GM19025 (cell line): ENCODE measurements at regions not wholly inside any gene's neighbourhood (a gene's known extent, or its start where the extent isn't known, plus 50 kb on each side); places are given as distances from the start of the nearest gene placed in this dataset.
"Not testable (repeated sequence)": the region's sequence is repeated elsewhere in the genome, so short reads cannot be mapped to it uniquely, and the experiment has no call there.

Experiments used
- ATAC-seq: cut with Tn5 transposase; IDR thresholded peaks from one replicate; pipeline ENCODE4 v1.9.1; 2021; ENCODE audit warnings: mild to moderate bottlenecking, low read depth, moderate library complexity; ENCODE audit not compliant: unreplicated experiment

DNA sequence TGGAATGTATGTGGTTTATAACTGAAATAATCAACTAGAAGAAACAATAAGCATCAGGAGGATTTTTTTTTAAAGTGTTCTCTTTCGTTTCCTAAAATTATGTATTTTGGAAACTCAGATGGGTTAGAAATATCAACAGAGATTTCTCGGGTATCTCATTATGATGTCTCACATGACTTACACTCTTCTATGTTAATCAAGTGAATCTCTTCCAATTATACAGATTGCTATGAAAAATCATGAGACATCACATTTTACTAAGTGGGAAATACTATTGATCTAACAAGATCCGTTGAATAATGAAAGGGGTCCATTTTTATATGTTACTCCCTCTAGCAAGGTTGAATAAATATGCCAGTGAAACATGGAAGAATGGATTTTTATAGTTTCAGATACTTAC, 54.7 kb upstream of the NRIP1 start:
- ATAC-seq, result no peak

DNA sequence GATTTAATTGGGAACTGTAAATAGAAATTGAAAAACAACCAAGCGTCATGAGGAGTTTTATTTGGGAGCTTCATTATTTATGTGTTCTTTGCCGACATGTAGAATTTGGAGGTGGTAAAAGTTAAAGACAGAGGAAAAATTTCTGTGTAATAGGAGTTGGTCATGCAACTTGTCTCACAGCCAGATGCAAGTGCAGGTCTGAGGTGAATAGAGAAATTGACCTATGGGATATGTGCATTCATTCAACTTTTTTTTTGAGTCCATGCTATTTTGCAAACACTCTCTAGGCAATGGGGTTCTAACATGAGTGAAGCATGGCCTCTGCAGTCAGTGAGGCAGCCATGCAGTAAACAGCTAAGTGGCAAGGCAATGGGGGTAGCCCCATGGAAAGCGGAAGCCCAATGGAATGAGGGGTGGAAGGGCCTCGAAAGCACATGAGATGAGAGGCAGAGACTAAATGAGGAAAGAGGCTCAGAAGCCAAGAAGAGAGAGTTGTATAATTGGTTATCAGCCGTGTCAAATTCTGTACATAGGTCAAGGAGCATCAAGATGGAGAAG, 56.4 kb upstream of the NRIP1 start:
- ATAC-seq, result no peak

DNA sequence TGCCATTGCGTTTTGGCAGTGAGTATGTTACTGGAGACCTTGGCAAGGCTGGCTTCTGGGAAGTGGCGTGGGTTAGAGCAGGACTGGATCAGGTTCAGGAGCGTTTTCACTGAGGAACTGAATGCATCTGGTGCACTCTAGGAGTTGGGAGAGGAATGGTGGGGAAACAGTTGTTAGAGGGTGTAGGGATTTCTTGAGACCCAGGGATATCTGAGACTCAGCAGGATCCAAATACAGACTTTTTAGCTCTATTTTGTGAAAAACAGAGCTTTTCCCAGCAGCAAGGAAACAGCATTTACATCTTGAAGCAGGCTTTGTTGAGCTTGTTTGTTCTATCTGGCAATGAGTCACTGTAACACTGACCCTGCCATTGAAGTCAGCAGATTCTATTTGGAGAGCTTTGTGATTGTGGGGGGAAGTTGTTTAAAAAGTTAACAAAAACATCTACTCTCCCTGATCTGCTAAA, 56.9 kb upstream of the NRIP1 start:
- ATAC-seq, result no peak

DNA sequence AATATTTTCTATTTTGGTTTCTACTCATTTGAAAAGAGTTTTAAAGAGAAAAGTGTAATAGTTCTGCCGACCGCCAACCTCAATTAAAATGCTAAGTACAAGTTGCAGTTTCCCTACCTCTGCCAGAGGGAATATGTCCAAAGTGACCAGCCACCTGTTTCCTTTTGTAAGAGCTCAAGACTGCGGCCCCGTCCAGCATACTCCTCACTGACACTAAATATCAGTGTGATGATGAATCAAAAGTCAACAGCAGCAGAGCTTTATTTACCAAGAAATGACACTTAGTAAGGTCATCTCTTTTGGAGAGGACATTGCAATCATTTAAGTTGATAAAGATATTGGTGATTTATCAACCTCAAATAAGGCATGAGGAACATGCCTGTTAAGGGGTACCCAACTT, 57.4 kb upstream of the NRIP1 start:
- ATAC-seq, result no peak

DNA sequence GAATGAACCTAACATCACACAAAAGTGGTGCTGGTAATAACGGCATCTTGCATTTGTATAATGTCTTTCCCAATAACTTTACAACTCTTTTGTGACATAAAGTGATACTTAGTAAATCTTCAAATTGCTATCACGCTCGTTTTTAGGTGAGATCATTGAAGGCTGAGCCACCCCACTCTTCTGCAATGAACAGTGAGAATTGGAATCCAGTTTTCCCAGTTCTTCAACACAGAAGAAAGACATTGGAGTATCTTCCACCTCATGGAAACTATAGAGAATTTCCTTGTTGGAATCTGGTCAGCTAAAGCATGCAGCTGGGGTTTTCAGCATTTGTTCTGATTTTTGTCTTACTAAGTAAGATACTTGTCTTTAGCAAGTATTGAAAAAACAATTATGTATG, 59.9 kb upstream of the NRIP1 start:
- no peak for ATAC-seq

DNA sequence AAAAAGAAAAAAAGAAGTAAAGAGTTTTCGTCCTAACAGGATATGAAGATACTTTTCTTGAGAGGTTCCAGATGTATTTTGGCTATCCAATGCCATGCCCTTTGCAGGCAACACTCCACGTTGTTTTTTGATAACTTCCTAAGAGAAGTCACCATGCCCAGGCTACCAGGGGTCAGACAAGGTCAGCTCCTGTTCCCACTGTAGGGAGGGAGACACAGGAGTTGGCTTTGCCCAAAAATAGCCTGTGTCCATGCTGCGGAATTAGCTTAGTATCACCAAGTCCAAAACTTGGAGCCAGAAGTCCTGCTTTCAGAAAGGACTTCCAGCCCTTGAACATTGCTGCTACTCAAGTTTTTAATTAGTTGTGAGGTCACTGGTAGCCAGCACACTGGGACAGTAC, 62.1 kb upstream of the NRIP1 start:
- ATAC-seq, result no peak

DNA sequence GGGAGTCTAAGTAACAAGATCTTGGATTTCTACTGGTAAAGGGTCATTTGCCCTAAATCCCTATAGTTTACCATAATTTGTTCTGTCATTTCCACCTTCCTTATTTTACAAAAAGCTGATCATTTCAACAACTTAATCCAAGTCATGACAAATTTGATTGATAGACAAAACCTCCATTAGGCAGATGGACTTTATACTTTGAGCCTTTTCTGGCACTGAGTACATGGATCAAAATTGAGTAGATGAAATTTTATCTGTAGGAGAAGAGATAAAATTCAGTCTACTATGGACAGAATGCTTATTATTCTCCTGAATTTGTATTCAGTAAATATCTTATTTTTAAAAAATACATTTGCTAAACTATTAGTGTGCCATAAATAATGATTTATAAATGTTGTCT, 62.6 kb upstream of the NRIP1 start:
- ATAC-seq, result no peak

DNA sequence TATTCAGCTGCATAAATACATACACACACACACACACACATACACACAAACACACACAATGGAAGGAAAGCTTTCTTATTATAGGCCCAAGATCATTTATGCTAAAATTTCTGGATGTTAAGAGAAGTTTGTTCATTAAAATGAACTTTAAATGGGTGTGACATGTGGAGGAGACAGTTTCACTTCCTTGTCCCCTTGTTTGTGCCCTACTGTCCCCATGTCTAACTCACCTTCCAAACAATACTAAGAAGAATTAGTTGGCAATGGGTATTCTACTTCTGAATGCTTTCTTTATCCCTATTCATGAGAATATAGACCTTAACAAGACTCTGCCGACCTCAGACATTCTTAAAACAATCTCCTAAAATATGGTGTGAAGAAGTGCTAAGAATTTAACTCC, 63.5 kb upstream of the NRIP1 start:
- no peak for ATAC-seq

DNA sequence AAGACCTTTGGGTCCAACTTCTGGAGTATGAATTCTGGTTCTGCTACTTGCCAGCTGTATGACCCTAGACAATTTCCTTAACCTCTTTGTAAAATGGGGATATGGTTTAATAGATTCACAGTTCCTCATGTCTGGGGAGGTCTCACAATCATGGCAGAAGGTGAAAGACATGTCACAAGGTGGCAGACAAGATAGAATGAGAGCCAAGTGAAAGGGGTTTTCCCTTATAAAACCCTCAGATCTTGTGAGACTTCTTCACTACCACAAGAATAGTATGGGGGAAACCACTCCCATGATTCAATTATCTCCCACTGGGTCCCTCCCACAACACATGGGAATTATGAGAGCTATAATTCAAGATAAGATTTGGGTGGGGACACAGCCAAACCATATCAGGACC, 63.9 kb upstream of the NRIP1 start:
- not testable (repeated sequence) for ATAC-seq

DNA sequence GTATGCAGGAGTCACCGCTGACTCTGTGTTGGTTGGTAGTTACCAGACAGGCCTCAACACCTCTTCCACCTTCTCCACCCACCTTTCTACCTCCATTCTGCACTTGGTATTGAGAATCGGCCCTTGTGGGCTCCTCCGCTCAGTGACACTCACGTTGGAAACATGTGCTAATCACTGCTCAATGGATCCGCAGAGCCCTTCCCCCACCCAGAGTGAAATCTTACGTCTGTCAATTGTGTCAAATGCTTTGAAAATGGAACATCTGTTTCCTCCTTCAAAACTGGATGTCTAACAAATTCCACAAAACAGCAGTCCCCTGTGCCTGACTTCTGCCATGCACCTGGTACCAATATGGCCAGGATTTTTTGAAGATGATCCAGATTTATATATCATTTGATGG, 65.5 kb upstream of the NRIP1 start:
- ATAC-seq, result no peak

DNA sequence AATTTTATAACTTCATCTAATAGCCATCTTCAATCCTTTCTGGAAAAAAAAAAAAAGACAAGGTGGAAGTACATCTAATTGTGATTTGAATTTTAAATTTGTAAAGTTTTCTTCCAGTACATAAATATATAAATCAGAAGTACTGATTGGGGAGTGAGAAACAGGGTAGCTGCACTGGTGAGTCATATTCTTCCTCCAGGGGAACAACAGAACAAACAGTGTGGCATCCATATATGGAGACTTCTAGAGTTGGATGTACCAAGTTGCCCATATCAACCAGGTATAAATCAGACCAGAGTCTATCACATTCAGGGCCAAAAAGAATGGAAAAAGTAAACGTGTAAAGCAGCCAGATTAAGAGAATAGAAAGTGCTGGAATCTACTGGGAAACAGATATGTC, 66.0 kb upstream of the NRIP1 start:
- no peak for ATAC-seq

DNA sequence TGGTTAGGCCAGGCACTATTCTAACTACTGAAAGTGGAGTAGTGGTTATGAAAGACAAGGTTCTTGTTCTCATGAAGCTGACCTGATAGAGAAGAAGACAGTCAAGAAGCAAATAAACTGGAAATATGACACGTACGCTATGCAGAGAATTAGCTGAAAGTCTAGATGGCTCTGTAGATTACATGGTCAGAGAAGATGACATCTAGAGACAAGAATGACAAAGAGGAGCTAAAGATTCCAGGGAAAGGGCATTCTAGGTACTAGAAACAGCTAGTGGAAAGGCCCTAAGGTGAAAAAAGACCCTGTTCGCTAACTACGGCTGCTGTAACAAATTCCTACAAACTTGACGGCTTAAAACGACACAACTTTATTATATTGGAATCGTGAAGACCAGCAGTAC, 68.0 kb upstream of the NRIP1 start:
- ATAC-seq, result no peak

DNA sequence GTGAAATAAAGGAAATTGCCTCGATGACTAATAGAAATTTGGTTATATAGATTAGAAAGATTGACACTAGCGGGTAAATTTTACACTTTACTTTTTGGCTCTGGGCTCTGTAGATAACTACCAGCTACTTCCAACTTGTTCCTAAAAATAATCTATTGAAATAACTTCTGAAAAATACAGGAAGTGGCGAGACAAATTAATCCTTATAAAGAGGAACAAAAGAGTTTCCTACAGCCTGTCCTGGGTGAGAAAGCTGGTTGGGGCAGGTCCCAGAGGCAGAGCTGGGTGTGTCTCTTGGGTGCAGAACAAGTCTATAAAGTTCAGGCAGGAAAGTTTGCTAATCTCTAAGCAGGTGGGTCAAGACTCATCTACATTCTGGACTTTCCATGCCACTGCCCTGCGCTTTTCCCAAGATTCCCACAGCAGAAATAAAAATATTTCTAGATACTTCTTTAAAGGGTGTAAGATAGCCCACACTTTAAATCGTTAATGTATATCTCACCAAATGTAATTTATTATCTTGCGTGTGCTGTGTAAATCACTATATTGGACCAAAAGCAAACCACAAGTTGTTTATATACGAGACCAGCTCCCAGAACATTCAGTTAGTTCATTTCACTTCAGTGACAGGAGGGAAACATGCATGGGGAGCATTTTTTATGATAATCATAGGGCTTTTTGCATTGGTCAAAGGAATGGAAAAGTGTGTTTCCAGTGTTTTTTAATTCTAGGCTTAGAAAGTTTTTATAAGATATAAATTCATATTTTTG, 70.1 kb upstream of the NRIP1 start:
- ATAC-seq, result no peak

DNA sequence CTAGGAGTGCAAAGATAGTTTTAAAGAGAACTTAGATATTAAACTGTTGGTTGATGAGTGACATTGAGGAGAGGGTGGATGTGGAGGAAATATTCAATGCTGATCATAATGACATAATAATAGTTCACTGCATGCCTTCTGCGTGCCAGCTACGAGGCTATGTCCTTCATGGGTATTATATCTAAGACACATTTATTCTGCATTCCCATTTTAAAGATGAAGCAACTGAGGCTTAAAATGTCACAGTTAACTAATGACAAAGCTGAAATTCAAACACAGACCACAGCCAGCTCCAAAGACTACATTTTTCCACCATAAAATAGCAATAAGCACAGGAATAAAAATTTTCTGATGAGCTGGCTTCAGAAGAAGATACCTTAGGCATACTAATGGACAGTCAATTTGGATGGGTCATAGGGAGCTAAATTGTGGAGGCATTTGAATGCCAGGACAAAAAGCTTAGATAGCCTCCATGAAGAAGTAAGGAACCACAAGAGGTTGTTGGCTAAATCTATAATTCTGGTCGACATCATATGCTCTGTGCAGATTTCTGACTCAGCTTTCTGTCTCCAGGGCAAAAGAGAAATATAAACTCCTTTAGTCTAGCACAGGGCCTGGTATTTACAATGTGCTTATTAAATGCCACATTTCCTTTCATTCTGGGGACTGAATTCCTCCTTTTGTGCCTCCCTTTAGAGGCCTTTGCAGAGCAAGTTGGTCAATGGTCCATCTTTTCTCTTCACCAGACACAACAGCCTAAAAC, 71.2 kb upstream of the NRIP1 start:
- ATAC-seq, result no peak

DNA sequence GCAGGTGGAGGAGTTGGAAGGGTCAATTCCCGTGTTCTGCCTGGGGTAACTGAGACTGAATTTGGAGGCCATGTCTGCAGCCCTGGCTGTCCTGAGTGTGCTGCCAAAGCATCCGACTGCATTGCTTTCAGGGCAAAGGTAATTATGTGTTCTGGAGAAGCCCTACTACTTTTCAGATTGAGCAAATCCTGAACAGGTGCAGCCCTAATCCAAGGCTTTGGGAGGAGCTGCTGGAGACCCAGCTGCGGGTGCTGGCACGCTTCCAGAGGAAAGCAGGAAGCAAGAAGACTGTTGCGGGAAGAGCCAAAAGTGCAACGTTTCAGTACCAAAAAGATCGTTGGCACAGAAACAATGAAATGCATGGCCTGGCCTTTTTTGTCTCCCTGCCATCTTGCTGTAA, 73.7 kb upstream of the NRIP1 start:
- ATAC-seq, result no peak

DNA sequence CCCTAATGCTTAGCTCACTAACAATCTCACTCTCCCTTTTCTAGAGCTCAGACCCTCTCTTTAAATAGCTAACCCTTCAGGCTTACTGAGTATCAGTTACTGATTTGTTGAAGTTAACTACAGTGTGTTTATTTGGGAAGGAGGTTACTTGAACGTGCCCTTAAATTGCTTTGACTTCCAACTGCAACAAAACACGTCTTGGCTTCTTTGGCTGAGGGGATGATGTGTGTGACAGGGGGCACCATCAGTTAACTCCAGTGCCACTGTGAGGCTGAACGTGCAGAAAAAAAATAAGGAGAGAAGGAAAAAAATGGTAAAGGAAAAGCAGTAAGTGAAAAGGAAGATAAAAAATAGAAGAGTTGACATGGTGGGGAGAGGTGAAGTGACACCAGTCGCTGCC, 75.1 kb upstream of the NRIP1 start:
- no peak for ATAC-seq

DNA sequence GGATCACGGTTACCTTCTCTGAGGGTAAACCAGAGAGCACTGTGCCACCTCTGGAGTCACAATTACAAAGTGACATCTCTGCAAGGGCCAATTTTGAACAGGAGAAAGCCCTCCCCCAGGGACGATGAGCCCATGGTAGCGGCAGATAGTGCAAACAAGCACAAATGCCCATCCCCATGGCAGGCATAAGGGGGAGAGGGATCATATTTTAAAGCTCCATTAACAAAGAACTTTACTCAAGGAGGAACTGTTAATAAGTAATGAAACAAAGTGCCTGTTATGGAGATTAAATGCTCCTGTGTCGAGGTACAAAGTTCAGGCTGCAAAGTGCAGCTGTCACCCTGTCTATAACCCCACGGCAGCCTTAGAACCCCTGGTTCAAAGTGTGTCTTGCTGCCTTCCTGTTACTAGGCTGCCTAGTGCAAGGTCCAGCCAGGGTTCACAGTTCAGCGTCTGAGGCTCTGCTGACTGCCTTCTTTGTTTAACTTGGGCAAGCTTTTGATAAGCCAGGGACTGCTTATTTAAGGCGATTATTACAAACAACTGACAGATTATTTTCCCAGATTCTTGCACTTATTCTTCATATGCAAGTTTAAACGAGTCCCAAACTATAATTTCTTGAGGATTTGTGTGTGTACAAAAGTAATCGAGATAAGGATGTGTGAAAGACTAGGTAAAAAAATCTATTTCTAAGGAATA, 75.7 kb upstream of the NRIP1 start:
- ATAC-seq, result no peak

DNA sequence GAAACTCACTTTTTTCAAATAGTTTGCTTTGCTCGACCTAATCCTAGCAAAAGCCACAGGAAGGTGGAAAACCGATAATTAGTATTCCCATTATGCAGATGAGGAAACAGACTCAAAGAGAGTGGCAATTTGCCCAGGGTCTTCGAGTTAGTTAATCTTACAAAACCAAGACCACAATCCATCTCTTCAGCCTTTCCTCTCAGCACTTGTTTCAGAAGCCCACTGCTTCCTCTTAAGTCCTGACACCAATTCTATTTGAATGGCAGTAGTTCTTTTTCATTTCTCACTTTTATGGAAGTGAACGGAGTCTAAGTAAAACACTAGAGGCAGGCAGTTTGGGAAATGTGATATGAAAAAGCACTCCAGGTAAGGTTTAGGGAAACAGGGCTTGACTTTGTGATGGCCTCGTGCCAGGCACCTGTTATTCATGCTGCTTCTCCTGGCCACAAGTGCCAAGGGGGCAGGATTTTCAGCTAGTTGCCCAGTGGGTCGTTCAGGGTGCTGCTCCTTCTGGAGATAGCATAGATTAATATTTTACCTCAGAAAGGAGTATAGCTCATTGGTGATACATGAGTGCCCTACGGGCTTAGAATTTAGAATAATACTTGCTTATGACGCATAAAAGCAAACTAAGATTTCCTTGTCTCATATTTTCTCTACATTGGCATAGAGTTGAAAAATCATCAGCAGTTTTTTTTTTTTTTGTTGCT, 76.6 kb upstream of the NRIP1 start:
- ATAC-seq, result no peak

DNA sequence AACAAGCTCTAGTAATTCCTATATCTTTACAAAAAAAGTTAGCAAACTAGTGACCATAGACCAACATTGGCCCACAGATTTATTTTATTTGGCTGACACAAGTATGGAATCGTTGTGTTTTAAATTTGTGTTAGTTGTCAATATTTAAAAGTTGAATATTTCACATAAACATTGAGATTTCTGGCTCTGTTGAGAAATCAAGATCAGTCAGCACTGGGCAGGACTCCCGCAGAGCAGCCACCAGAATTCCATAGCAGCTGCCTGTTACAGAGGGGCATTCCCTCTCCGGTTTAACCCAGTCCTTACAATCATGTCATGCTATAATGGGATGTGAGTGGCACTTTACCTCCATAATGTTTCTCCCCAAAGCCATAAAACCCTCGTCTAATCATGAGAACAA, 79.2 kb upstream of the NRIP1 start:
- ATAC-seq, result no peak

DNA sequence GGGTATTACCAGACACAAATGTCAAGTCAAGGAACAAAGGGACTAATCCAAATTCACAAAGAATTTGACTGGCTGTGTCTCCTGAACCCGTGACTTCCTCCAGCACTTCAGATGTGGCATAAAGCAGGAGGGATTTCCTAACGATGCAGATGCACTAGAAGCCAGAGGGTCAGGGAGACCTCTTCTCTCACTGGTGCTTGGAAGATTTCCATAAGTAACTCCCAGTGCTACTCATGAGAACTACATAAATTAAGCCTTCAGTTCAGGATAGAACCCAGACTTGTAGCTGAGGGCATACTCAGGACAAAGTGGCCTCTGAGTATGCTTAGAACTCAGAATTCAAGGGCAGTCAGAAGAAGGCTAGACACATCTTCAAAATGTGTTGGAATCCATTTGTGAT, 83.6 kb upstream of the NRIP1 start:
- no peak for ATAC-seq
